OCI-LY1 (cell line): ENCODE measurements at regions not wholly inside any gene's neighbourhood (a gene's known extent, or its start where the extent isn't known, plus 50 kb on each side); places are given as distances from the start of the nearest gene placed in this dataset.

Experiments used
- H2AFZ ChIP-seq: fragments of 200-600 bp; sonication (generic), shearing (Covaris generic); 2 replicates; pipeline ENCODE4 v1.6.0; 2014; ENCODE audit warnings: antibody characterized with exemption, mild to moderate bottlenecking, low read length
- H3F3A ChIP-seq: fragments of 200-600 bp; sonication (generic), shearing (Covaris generic); 2 replicates; pipeline ENCODE4 v1.6.0; 2014; ENCODE audit warnings: mild to moderate bottlenecking, antibody characterized with exemption, low read length, moderate library complexity; ENCODE audit not compliant: insufficient read depth
- H3K27ac ChIP-seq: fragments of 200-600 bp; sonication (generic); 2 replicates; pipeline ENCODE4 v1.5.1; 2014; ENCODE audit warnings: low read length, mixed run types, mild to moderate bottlenecking, low read depth; ENCODE audit not compliant: poor library complexity, severe bottlenecking
- H3K27me3 ChIP-seq: fragments of 200-600 bp; sonication (generic); 2 replicates; pipeline ENCODE4 v1.6.0; 2014; ENCODE audit warnings: antibody characterized with exemption, mild to moderate bottlenecking, low read length, moderate library complexity; ENCODE audit not compliant: insufficient read depth
- H3K36me3 ChIP-seq: fragments of 200-600 bp; sonication (generic); 2 replicates; pipeline ENCODE4 v1.6.1; 2014; ENCODE audit warnings: mild to moderate bottlenecking, antibody characterized with exemption, low read length, moderate library complexity, mixed read lengths; ENCODE audit not compliant: insufficient read depth
- H3K4me1 ChIP-seq: fragments of 200-600 bp; sonication (generic); 2 replicates; pipeline ENCODE4 v1.5.1; 2014; ENCODE audit warnings: mild to moderate bottlenecking, low read length, moderate library complexity; ENCODE audit not compliant: insufficient read depth, severe bottlenecking
- H3K4me2 ChIP-seq: fragments of 200-600 bp; sonication (generic), shearing (Covaris generic); 2 replicates; pipeline ENCODE4 v1.6.1; 2014; ENCODE audit warnings: low read length
- H3K4me3 ChIP-seq: fragments of 200-600 bp; sonication (generic); 2 replicates; pipeline ENCODE4 v1.5.1; 2014; ENCODE audit warnings: low read length, low read depth, mild to moderate bottlenecking, mixed read lengths; ENCODE audit not compliant: poor library complexity, severe bottlenecking
- H3K79me2 ChIP-seq: fragments of 200-600 bp; shearing (Covaris generic); 2 replicates; pipeline ENCODE4 v1.6.1; 2016; ENCODE audit warnings: mixed run types, low read length, mixed read lengths; ENCODE audit not compliant: insufficient read depth
- H3K9ac ChIP-seq: fragments of 200-600 bp; sonication (generic), shearing (Covaris generic); 2 replicates; pipeline ENCODE4 v1.6.1; 2014; ENCODE audit warnings: mild to moderate bottlenecking, low read length, mixed read lengths
- H3K9me2 ChIP-seq: fragments of 200-600 bp; sonication (generic), shearing (Covaris generic); 2 replicates; pipeline ENCODE4 v1.6.1; 2014; ENCODE audit warnings: low read depth, mild to moderate bottlenecking, low read length, mixed read lengths
- H3K9me3 ChIP-seq: fragments of 200-600 bp; shearing (Covaris generic); 2 replicates; pipeline ENCODE4 v1.6.1; 2014; ENCODE audit warnings: low read length, mixed read lengths
- H4K20me1 ChIP-seq: fragments of 200-600 bp; sonication (generic), shearing (Covaris generic); 2 replicates; pipeline ENCODE4 v1.6.0; 2016; ENCODE audit warnings: mild to moderate bottlenecking, low read length; ENCODE audit not compliant: insufficient read depth
- EZH2 ChIP-seq: fragments of 200-600 bp; sonication (generic), shearing (Covaris generic); IDR thresholded peaks from 2 replicates; pipeline ENCODE4 v1.8.0; 2017; ENCODE audit warnings: borderline replicate concordance, mixed run types, mild to moderate bottlenecking, antibody characterized with exemption, low read length, moderate library complexity, mixed read lengths
- TF ChIP-seq, protein P1 (sequence below): fragments of 200-600 bp; sonication (generic), shearing (Covaris generic); IDR thresholded peaks from 2 replicates; pipeline ENCODE4 v1.5.1; 2017; ENCODE audit warnings: mild to moderate bottlenecking, antibody characterized with exemption, low read length, moderate library complexity, mixed read lengths

- Histone ChIP-seq H2AFZ (no peak overlapping the region), H3K79me2 (no peaks in the 10 kb centered on the region), H3K27me3 (no peaks in the 10 kb centered on the region), H3K9me2 (no peaks in the 10 kb centered on the region), H3K4me2 (no peak overlapping the region), H3K27ac (no peak overlapping the region), H3F3A (no peaks in the 10 kb centered on the region), H3K9ac (no peak overlapping the region), H4K20me1 (no peaks in the 10 kb centered on the region), H3K4me3 (no peak overlapping the region), H3K9me3 (no peaks in the 10 kb centered on the region), H3K36me3 (no peaks in the 10 kb centered on the region), H3K4me1 (no peaks in the 10 kb centered on the region)
- TF ChIP-seq, protein P1, sequence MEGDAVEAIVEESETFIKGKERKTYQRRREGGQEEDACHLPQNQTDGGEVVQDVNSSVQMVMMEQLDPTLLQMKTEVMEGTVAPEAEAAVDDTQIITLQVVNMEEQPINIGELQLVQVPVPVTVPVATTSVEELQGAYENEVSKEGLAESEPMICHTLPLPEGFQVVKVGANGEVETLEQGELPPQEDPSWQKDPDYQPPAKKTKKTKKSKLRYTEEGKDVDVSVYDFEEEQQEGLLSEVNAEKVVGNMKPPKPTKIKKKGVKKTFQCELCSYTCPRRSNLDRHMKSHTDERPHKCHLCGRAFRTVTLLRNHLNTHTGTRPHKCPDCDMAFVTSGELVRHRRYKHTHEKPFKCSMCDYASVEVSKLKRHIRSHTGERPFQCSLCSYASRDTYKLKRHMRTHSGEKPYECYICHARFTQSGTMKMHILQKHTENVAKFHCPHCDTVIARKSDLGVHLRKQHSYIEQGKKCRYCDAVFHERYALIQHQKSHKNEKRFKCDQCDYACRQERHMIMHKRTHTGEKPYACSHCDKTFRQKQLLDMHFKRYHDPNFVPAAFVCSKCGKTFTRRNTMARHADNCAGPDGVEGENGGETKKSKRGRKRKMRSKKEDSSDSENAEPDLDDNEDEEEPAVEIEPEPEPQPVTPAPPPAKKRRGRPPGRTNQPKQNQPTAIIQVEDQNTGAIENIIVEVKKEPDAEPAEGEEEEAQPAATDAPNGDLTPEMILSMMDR: no peak
- no peak for TF ChIP-seq EZH2
Measured at GRCh38 chr7:106781007-106781406, 84.1 kb upstream of the PIK3CG start.

DNA sequence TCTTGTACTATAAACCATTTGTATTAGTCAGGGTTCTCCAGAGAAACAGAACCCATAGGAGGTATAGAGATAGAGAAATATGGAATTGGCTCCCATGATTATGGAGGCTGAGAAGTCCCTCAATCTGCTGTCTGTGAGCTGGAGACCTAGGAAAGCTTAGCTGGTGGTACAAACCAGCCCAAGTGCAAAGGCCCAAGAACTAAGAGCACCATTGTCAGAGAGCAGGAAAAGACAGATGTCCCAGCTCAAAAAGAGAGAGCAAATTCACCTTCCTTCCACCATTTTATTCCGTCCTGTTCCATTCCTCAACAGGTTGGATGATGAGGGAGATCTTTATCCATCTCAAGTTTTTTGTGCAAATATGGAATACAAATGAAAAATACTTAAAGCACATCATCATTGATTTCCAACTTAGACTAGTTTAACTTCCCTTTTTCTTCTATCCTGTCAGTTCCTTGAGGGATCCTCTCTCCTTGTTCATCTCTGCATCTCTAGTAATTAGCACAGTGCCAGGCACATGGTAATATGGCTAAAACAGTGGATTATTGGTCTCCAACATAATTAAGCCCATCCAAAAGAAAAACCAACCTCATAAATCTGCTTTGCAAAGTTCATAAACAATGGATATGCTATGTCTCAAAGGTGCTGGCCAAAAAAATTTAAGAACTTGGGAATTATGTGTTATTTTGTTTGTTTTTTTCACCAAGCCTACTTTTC lies 83.1 kb upstream of the PIK3CG start:
- H3K9me3 ChIP-seq: no peaks in the 10 kb centered on the region
- H3F3A ChIP-seq: no peaks in the 10 kb centered on the region
- no peaks in the 10 kb centered on the region for H3K27me3 ChIP-seq
- H3K27ac ChIP-seq: no peak overlapping the region
- no peak for TF ChIP-seq EZH2
- TF ChIP-seq, protein P1: no peak
- no peak overlapping the region for H3K4me3 ChIP-seq
- H3K36me3 ChIP-seq: no peaks in the 10 kb centered on the region
- no peaks in the 10 kb centered on the region for H4K20me1 ChIP-seq
- no peak overlapping the region for H3K9ac ChIP-seq
- no peaks in the 10 kb centered on the region for H3K4me1 ChIP-seq
- no peaks in the 10 kb centered on the region for H3K79me2 ChIP-seq
- no peak overlapping the region for H2AFZ ChIP-seq
- H3K4me2 ChIP-seq: no peak overlapping the region
- H3K9me2 ChIP-seq: no peaks in the 10 kb centered on the region

DNA sequence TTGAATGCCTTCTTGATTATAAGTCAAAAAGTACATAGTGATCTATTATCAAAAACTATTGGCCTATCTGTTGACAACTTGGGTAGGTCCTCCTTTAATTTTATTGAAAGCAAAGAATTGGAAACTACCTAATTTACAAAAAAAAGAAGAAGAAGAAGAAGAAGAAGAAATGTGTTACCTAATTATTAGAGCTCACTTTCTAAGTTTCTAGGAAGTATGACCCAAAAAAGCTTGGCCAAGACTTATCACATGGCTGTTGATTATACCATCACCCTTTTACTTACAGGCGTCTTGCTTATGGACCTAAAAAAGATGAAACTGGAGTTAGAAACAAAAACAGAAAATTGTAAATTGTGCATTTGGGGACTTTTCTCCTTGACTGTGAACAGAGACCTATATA lies 81.8 kb upstream of the PIK3CG start:
- H3K36me3 ChIP-seq: no peaks in the 10 kb centered on the region
- H3K4me3 ChIP-seq: no peak overlapping the region
- TF ChIP-seq, protein P1: no peak
- no peak for TF ChIP-seq EZH2
- no peaks in the 10 kb centered on the region for H3K9me2 ChIP-seq
- no peaks in the 10 kb centered on the region for H4K20me1 ChIP-seq
- H3K4me2 ChIP-seq: no peak overlapping the region
- no peak overlapping the region for H2AFZ ChIP-seq
- no peaks in the 10 kb centered on the region for H3K4me1 ChIP-seq
- no peaks in the 10 kb centered on the region for H3K9me3 ChIP-seq
- H3K27ac ChIP-seq: no peak overlapping the region
- no peak overlapping the region for H3K9ac ChIP-seq
- H3F3A ChIP-seq: no peaks in the 10 kb centered on the region
- no peaks in the 10 kb centered on the region for H3K79me2 ChIP-seq
- no peaks in the 10 kb centered on the region for H3K27me3 ChIP-seq
